GM23338 (cell line): ENCODE measurements at regions not wholly inside any gene's neighbourhood (a gene's known extent, or its start where the extent isn't known, plus 50 kb on each side); places are given as distances from the start of the nearest gene placed in this dataset.
"Not testable (repeated sequence)": the region's sequence is repeated elsewhere in the genome, so short reads cannot be mapped to it uniquely, and the experiment has no call there.

ENCODE experiments used
- ATAC-seq: fragments of 200-7000 bp; cut with Tn5 transposase; 3 replicates; pipeline ENCODE4 v1.9.1; 2020
- DNase-seq: peaks from one replicate; pipeline ENCODE4 v3.0.0-alpha.2; 2015; ENCODE audit warnings: low spot score
- H2AFZ ChIP-seq: fragments of 200-600 bp; sonication (generic); 2 replicates; pipeline ENCODE4 v1.8.0; 2016; ENCODE audit warnings: antibody characterized with exemption, mild to moderate bottlenecking, moderate library complexity
- H3F3A ChIP-seq: fragments of 200-600 bp; sonication (generic); replicated peaks from 2 replicates; pipeline ENCODE4 v1.8.0; 2017; ENCODE audit warnings: antibody characterized with exemption, mixed run types, low read depth
- H3K27ac ChIP-seq: fragments of 200-600 bp; sonication (generic); 2 replicates; pipeline ENCODE4 v1.6.1; 2016; ENCODE audit warnings: low read depth
- H3K27me3 ChIP-seq: fragments of 200-600 bp; sonication (generic); 2 replicates; pipeline ENCODE4 v1.8.0; 2016; ENCODE audit warnings: mild to moderate bottlenecking, mixed run types, moderate library complexity; ENCODE audit not compliant: insufficient read depth
- H3K36me3 ChIP-seq: fragments of 200-600 bp; sonication (generic); 2 replicates; pipeline ENCODE4 v1.8.0; 2016; ENCODE audit warnings: mild to moderate bottlenecking; ENCODE audit not compliant: insufficient read depth
- H3K4me1 ChIP-seq: fragments of 200-600 bp; sonication (generic); 2 replicates; pipeline ENCODE4 v1.8.0; 2016; ENCODE audit warnings: mild to moderate bottlenecking, moderate library complexity; ENCODE audit not compliant: insufficient read depth
- H3K4me2 ChIP-seq: fragments of 200-600 bp; sonication (generic); 2 replicates; pipeline ENCODE4 v1.7.1; 2017; ENCODE audit warnings: mixed run types
- H3K4me3 ChIP-seq: fragments of 200-600 bp; sonication (generic); 2 replicates; pipeline ENCODE4 v1.6.1; 2016; ENCODE audit warnings: mixed run types
- H3K79me2 ChIP-seq: fragments of 200-600 bp; sonication (generic); replicated peaks from 2 replicates; pipeline ENCODE4 v1.8.0; 2017; ENCODE audit warnings: mild to moderate bottlenecking; ENCODE audit not compliant: insufficient read depth
- H3K9me2 ChIP-seq: fragments of 200-600 bp; sonication (generic); 2 replicates; pipeline ENCODE4 v1.8.0; 2017; ENCODE audit not compliant: insufficient read depth
- H4K20me1 ChIP-seq: fragments of 200-600 bp; sonication (generic); replicated peaks from 2 replicates; pipeline ENCODE4 v1.8.0; 2017; ENCODE audit warnings: mild to moderate bottlenecking; ENCODE audit not compliant: insufficient read depth
- H3K27ac Mint-ChIP-seq: 2 replicates; pipeline ENCODE4 v1.8.0; 2020; ENCODE audit warnings: inconsistent platforms, mild to moderate bottlenecking, moderate library complexity, mixed read lengths
- H3K27me3 Mint-ChIP-seq: 3 replicates; pipeline ENCODE4 v1.8.0; 2022; ENCODE audit warnings: low read depth, mild to moderate bottlenecking, moderate library complexity, mixed read lengths, inconsistent platforms; ENCODE audit not compliant: insufficient read depth, poor library complexity
- H3K36me3 Mint-ChIP-seq: 3 replicates; pipeline ENCODE4 v1.8.0; 2021; ENCODE audit warnings: low read depth, mild to moderate bottlenecking, inconsistent platforms, moderate library complexity, mixed read lengths
- H3K4me1 Mint-ChIP-seq: 3 replicates; pipeline ENCODE4 v1.8.0; 2020; ENCODE audit warnings: mild to moderate bottlenecking, inconsistent platforms, mixed read lengths
- H3K4me3 Mint-ChIP-seq: 3 replicates; pipeline ENCODE4 v1.8.0; 2021; ENCODE audit warnings: moderate library complexity, mild to moderate bottlenecking, inconsistent platforms, mixed read lengths
- H3K9me3 Mint-ChIP-seq: 3 replicates; pipeline ENCODE4 v1.8.0; 2020; ENCODE audit warnings: moderate library complexity, mild to moderate bottlenecking, inconsistent platforms, mixed read lengths
- CREB1 ChIP-seq: fragments of 250-450 bp; sonication (Bioruptor Pico); IDR thresholded peaks from 2 replicates; pipeline ENCODE4 v1.5.0; 2020; ENCODE audit warnings: low read depth, mild to moderate bottlenecking, moderate library complexity
- CTCF ChIP-seq, 2 experiments: fragments of 200-600 bp in 1 of 2; sonication (generic) in 1 of 2; conservative IDR thresholded peaks; 2 replicates each; pipeline versions ENCODE4 v1.5.1 to v1.6.1; 2016 to 2017; ENCODE audit warnings: antibody characterized with exemption in 2 of 2, low read depth in 2 of 2, mild to moderate bottlenecking in 2 of 2, moderate library complexity in 1 of 2
- EZH2 ChIP-seq: fragments of 200-600 bp; sonication (generic); IDR thresholded peaks from one replicate; pipeline ENCODE4 v1.8.0; 2017; ENCODE audit warnings: antibody characterized with exemption, mild to moderate bottlenecking, low read depth; ENCODE audit not compliant: unreplicated experiment
- EZH2phosphoT487 ChIP-seq: fragments of 200-600 bp; sonication (generic); IDR thresholded peaks from one replicate; pipeline ENCODE4 v1.8.1; 2018; ENCODE audit warnings: antibody characterized with exemption; ENCODE audit not compliant: unreplicated experiment
- JUNB ChIP-seq: IDR thresholded peaks from one replicate; pipeline ENCODE4 v1.6.1; 2016; ENCODE audit warnings: antibody characterized with exemption; ENCODE audit not compliant: unreplicated experiment
- REST ChIP-seq: IDR thresholded peaks from one replicate; pipeline ENCODE4 v1.6.1; 2018; ENCODE audit warnings: antibody characterized with exemption; ENCODE audit not compliant: unreplicated experiment
- STAT1 ChIP-seq: IDR thresholded peaks from one replicate; pipeline ENCODE4 v1.6.1; 2016; ENCODE audit warnings: antibody characterized with exemption; ENCODE audit not compliant: unreplicated experiment
- ZNF114 ChIP-seq: fragments of 250-450 bp; sonication (Bioruptor Pico); IDR thresholded peaks from 2 replicates; pipeline ENCODE4 v1.5.0; 2020; ENCODE audit warnings: mild to moderate bottlenecking, moderate library complexity
- TF ChIP-seq, protein P1 (sequence below): IDR thresholded peaks from 2 replicates; pipeline ENCODE4 v1.6.1; 2016; ENCODE audit warnings: antibody characterized with exemption

- H3K36me3 Mint-ChIP-seq, result no peaks in the 10 kb centered on the region
- H3K27me3 Mint-ChIP-seq, result no peaks in the 10 kb centered on the region
- H3K27ac Mint-ChIP-seq, result peak overlapping the region; percentile 67; the same call in 1 of the 2 replicates
- 0 out of 3 replicates have a peak, but pooled peaks cover 3% of the 10 kb centered on the region for H3K9me3 Mint-ChIP-seq
- H3K27me3 ChIP-seq, result no peaks in the 10 kb centered on the region
- no peaks in the 10 kb centered on the region for H3F3A ChIP-seq
- H3K79me2 ChIP-seq, result no peaks in the 10 kb centered on the region
- H2AFZ ChIP-seq, result no peak overlapping the region
- DNase-seq, result no peak
- no peak overlapping the region for H3K4me3 Mint-ChIP-seq
- no peak for TF ChIP-seq REST
- no peak for TF ChIP-seq EZH2phosphoT487
- no peaks in the 10 kb centered on the region for H3K36me3 ChIP-seq
- H3K4me1 ChIP-seq, result no peaks in the 10 kb centered on the region
- H4K20me1 ChIP-seq, result no peaks in the 10 kb centered on the region
- H3K4me3 ChIP-seq, result no peak overlapping the region
- no peaks in the 10 kb centered on the region for H3K4me1 Mint-ChIP-seq
- H3K4me2 ChIP-seq, result no peak overlapping the region
- H3K27ac ChIP-seq, result no peak overlapping the region
- H3K9me2 ChIP-seq, result no peaks in the 10 kb centered on the region
- ATAC-seq, result no peak
These were observed 330.7 kb upstream of the DAB2 start for GRCh38 chr5:39755452-39755851.

DNA sequence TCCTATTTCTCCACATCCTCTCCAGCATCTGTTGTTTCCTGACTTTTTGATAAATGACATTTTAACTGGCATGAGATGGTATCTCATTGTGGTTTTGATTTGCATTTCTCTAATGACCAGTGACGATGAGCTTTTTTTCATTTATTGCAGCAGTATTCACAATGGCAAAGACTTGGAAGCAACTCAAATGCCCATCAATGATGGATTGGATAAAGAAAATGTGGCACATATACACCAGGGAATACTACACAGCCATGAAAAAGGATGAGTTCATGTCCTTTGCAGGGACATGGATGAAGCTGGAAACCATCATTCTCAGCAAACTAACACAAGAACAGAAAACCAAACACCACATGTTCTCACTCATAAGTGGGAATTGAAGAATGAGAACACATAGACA, 329.0 kb upstream of the DAB2 start:
- H3K4me3 Mint-ChIP-seq, DNase-seq, H3K4me3 ChIP-seq, H4K20me1 ChIP-seq, H3K27ac Mint-ChIP-seq, H2AFZ ChIP-seq, H3K4me2 ChIP-seq, H3K36me3 ChIP-seq, H3K27me3 Mint-ChIP-seq, H3K9me2 ChIP-seq, H3K79me2 ChIP-seq, H3F3A ChIP-seq, H3K27ac ChIP-seq, H3K9me3 Mint-ChIP-seq, H3K27me3 ChIP-seq, ATAC-seq, H3K4me1 ChIP-seq, H3K36me3 Mint-ChIP-seq, H3K4me1 Mint-ChIP-seq: not testable (repeated sequence)

- no peaks in the 10 kb centered on the region for H3K4me1 ChIP-seq
- H3K27me3 ChIP-seq, result no peaks in the 10 kb centered on the region
- Mint-ChIP-seq H3K4me3 (no peak overlapping the region), H3K27ac (no peak overlapping the region), H3K27me3 (no peaks in the 10 kb centered on the region), H3K36me3 (no peaks in the 10 kb centered on the region), H3K9me3 (peaks cover 9% of the 10 kb centered on the region; the same call in 2 of the 3 replicates), H3K4me1 (no peaks in the 10 kb centered on the region)
- H4K20me1 ChIP-seq, result no peaks in the 10 kb centered on the region
- ATAC-seq, result no peak
- H3K4me3 ChIP-seq, result no peak overlapping the region
- no peak for TF ChIP-seq EZH2
- TF ChIP-seq JUNB, result no peak
- TF ChIP-seq REST, result no peak
- TF ChIP-seq CREB1, result no peak
- no peak for TF ChIP-seq STAT1
- no peak for TF ChIP-seq ZNF114
- no peak for TF ChIP-seq CTCF (conservative IDR thresholded peaks at IDR 0.05; ENCODE audit: low read depth in 2 of 2)
- TF ChIP-seq, protein P1, sequence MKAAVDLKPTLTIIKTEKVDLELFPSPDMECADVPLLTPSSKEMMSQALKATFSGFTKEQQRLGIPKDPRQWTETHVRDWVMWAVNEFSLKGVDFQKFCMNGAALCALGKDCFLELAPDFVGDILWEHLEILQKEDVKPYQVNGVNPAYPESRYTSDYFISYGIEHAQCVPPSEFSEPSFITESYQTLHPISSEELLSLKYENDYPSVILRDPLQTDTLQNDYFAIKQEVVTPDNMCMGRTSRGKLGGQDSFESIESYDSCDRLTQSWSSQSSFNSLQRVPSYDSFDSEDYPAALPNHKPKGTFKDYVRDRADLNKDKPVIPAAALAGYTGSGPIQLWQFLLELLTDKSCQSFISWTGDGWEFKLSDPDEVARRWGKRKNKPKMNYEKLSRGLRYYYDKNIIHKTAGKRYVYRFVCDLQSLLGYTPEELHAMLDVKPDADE, result no peak
- no peak overlapping the region for H3K4me2 ChIP-seq
- no peak for DNase-seq
- H3F3A ChIP-seq, result no peaks in the 10 kb centered on the region
- H2AFZ ChIP-seq, result no peak overlapping the region
- H3K9me2 ChIP-seq, result peaks cover 4% of the 10 kb centered on the region; the same call in 1 of the 2 replicates
- no peak overlapping the region for H3K27ac ChIP-seq
- no peaks in the 10 kb centered on the region for H3K79me2 ChIP-seq
- no peaks in the 10 kb centered on the region for H3K36me3 ChIP-seq
These were observed 325.9 kb upstream of the DAB2 start for GRCh38 chr5:39750661-39751060.
